Neural cell (in vitro differentiated cells): ENCODE measurements at regions not wholly inside any gene's neighbourhood (a gene's known extent, or its start where the extent isn't known, plus 50 kb on each side); places are given as distances from the start of the nearest gene placed in this dataset.
A peak's percentile ranks its signal among the peaks of the same experiment; 100 is the strongest.

ENCODE experiments used
- H2AFZ ChIP-seq: fragments of 200-600, 300-800 bp; sonication (generic), shearing (Covaris generic); 2 replicates; pipeline ENCODE4 v1.6.0; 2014; ENCODE audit warnings: low read depth, mild to moderate bottlenecking, antibody characterized with exemption, low read length, moderate library complexity
- H3F3A ChIP-seq: fragments of 200-600 bp; shearing (Covaris generic); 2 replicates; pipeline ENCODE4 v1.6.1; 2016; ENCODE audit warnings: mild to moderate bottlenecking, moderate library complexity, mixed read lengths, antibody characterized with exemption, low read length; ENCODE audit not compliant: insufficient read depth, poor library complexity, severe bottlenecking
- H3K27ac ChIP-seq: fragments of 200-600, 300-800 bp; sonication (generic), shearing (Covaris generic); 2 replicates; pipeline ENCODE4 v1.5.1; 2014; ENCODE audit warnings: mild to moderate bottlenecking, low read length, moderate library complexity
- H3K27me3 ChIP-seq: fragments of 300-800, 200-600 bp; sonication (generic), shearing (Covaris generic); 2 replicates; pipeline ENCODE4 v1.6.0; 2014; ENCODE audit warnings: mild to moderate bottlenecking, low read depth, low read length, moderate library complexity; ENCODE audit not compliant: insufficient read depth
- H3K36me3 ChIP-seq: fragments of 300-800, 200-600 bp; sonication (generic), shearing (Covaris generic); 2 replicates; pipeline ENCODE4 v1.5.1; 2014; ENCODE audit warnings: mild to moderate bottlenecking, antibody characterized with exemption, low read length, moderate library complexity; ENCODE audit not compliant: insufficient read depth
- H3K4me2 ChIP-seq: fragments of 300-800, 200-600 bp; sonication (generic), shearing (Covaris generic); 2 replicates; pipeline ENCODE4 v1.6.0; 2014; ENCODE audit warnings: mild to moderate bottlenecking, low read length
- H3K4me3 ChIP-seq: fragments of 300-800, 200-600 bp; sonication (generic), shearing (Covaris generic); 2 replicates; pipeline ENCODE4 v1.5.1; 2014; ENCODE audit warnings: mild to moderate bottlenecking, low read length, moderate library complexity
- H3K79me2 ChIP-seq: fragments of 200-600 bp; shearing (Covaris generic); replicated peaks from 2 replicates; pipeline ENCODE4 v1.6.0; 2014; ENCODE audit warnings: mild to moderate bottlenecking, low read length, moderate library complexity; ENCODE audit not compliant: insufficient read depth
- H3K9ac ChIP-seq: fragments of 300-800, 200-600 bp; sonication (generic), shearing (Covaris generic); 2 replicates; pipeline ENCODE4 v1.6.1; 2016; ENCODE audit warnings: mild to moderate bottlenecking, low read length, mixed read lengths
- H3K9me2 ChIP-seq: fragments of 200-600 bp; shearing (Covaris generic); 2 replicates; pipeline ENCODE4 v1.6.1; 2016; ENCODE audit warnings: mild to moderate bottlenecking, low read length, mixed read lengths; ENCODE audit not compliant: insufficient read depth
- H3K9me3 ChIP-seq: fragments of 200-600, 300-800 bp; sonication (generic), shearing (Covaris generic); 2 replicates; pipeline ENCODE4 v1.6.1; 2016; ENCODE audit warnings: mild to moderate bottlenecking, mixed run types, low read length, moderate library complexity, mixed read lengths
- H4K20me1 ChIP-seq: fragments of 200-600 bp; shearing (Covaris generic); 2 replicates; pipeline ENCODE4 v1.6.1; 2016; ENCODE audit warnings: mild to moderate bottlenecking, mixed run types; ENCODE audit not compliant: insufficient read depth
- EP300 ChIP-seq: fragments of 450-650 bp; conservative IDR thresholded peaks from 2 replicates; pipeline ENCODE4 v1.6.1; 2014; ENCODE audit warnings: antibody characterized with exemption, mild to moderate bottlenecking, moderate library complexity; ENCODE audit not compliant: poor library complexity, severe bottlenecking
- EZH2 ChIP-seq: fragments of 200-600, 300-800 bp; shearing (Covaris generic), sonication (generic); IDR thresholded peaks from 2 replicates; pipeline ENCODE4 v1.6.1; 2014; ENCODE audit warnings: antibody characterized with exemption, low read length, borderline replicate concordance, mild to moderate bottlenecking; ENCODE audit not compliant: insufficient read depth, poor library complexity, severe bottlenecking
- MXI1 ChIP-seq: fragments of 450-650 bp; conservative IDR thresholded peaks from 2 replicates; pipeline ENCODE4 v1.6.1; 2014; ENCODE audit warnings: antibody characterized with exemption, mild to moderate bottlenecking; ENCODE audit not compliant: poor library complexity, severe bottlenecking
- POLR2AphosphoS5 ChIP-seq: IDR thresholded peaks from 2 replicates; pipeline ENCODE4 v1.6.1; 2012
- RAD21 ChIP-seq: fragments of 450-650 bp; conservative IDR thresholded peaks from 2 replicates; pipeline ENCODE4 v1.6.1; 2014; ENCODE audit warnings: antibody characterized with exemption, mild to moderate bottlenecking, moderate library complexity
- SMC3 ChIP-seq: fragments of 450-650 bp; conservative IDR thresholded peaks from 2 replicates; pipeline ENCODE4 v1.6.1; 2014; ENCODE audit warnings: antibody characterized with exemption, mild to moderate bottlenecking, moderate library complexity; ENCODE audit not compliant: poor library complexity
- TAF1 ChIP-seq: IDR thresholded peaks from 2 replicates; pipeline ENCODE4 v1.6.1; 2012; ENCODE audit warnings: low read depth
- TF ChIP-seq, protein P1 (sequence below): IDR thresholded peaks from 2 replicates; pipeline ENCODE4 v1.6.1; 2012; ENCODE audit warnings: borderline replicate concordance
- TF ChIP-seq, protein P2 (sequence below): fragments of 450-650 bp; IDR thresholded peaks from 2 replicates; pipeline ENCODE4 v1.5.1; 2014; ENCODE audit warnings: antibody characterized with exemption, mild to moderate bottlenecking, moderate library complexity; ENCODE audit not compliant: poor library complexity, severe bottlenecking

DNA sequence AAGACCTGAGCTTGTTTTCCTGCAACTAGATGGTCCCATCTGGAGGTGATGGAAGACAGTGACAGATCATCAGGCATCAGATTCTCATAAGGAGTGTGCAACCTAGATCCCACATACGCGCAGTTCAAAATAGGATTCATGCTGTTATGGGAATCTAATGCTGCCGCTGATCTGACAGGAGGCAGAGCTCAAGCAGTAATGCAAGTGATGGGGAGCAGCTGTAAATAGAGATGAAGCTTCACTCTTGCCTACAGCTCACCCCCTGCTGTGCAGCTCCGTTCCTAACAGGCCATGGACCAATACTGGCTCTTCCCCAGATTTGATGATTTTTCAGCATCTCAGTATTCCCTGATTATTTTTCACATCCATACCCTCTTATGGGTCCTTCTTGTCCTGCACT, 208.4 kb upstream of the RXFP2 start:
- Histone ChIP-seq H4K20me1 (no peaks in the 10 kb centered on the region), H3K4me2 (no peak overlapping the region), H3F3A (no peaks in the 10 kb centered on the region), H3K9me3 (no peaks in the 10 kb centered on the region), H2AFZ (no peak overlapping the region), H3K27ac (peak overlapping the region; percentile 28), H3K9ac (no peak overlapping the region), H3K4me3 (no peak overlapping the region), H3K9me2 (no peaks in the 10 kb centered on the region), H3K79me2 (no peaks in the 10 kb centered on the region), H3K36me3 (no peaks in the 10 kb centered on the region), H3K27me3 (no peaks in the 10 kb centered on the region)
- TF ChIP-seq EP300 (peak; percentile 69), POLR2AphosphoS5 (peak; percentile 68), SMC3 (no peak), EZH2 (no peak), MXI1 (no peak), TAF1 (no peak), RAD21 (no peak)
- TF ChIP-seq, protein P1, sequence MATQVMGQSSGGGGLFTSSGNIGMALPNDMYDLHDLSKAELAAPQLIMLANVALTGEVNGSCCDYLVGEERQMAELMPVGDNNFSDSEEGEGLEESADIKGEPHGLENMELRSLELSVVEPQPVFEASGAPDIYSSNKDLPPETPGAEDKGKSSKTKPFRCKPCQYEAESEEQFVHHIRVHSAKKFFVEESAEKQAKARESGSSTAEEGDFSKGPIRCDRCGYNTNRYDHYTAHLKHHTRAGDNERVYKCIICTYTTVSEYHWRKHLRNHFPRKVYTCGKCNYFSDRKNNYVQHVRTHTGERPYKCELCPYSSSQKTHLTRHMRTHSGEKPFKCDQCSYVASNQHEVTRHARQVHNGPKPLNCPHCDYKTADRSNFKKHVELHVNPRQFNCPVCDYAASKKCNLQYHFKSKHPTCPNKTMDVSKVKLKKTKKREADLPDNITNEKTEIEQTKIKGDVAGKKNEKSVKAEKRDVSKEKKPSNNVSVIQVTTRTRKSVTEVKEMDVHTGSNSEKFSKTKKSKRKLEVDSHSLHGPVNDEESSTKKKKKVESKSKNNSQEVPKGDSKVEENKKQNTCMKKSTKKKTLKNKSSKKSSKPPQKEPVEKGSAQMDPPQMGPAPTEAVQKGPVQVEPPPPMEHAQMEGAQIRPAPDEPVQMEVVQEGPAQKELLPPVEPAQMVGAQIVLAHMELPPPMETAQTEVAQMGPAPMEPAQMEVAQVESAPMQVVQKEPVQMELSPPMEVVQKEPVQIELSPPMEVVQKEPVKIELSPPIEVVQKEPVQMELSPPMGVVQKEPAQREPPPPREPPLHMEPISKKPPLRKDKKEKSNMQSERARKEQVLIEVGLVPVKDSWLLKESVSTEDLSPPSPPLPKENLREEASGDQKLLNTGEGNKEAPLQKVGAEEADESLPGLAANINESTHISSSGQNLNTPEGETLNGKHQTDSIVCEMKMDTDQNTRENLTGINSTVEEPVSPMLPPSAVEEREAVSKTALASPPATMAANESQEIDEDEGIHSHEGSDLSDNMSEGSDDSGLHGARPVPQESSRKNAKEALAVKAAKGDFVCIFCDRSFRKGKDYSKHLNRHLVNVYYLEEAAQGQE: no peak
- TF ChIP-seq, protein P2, sequence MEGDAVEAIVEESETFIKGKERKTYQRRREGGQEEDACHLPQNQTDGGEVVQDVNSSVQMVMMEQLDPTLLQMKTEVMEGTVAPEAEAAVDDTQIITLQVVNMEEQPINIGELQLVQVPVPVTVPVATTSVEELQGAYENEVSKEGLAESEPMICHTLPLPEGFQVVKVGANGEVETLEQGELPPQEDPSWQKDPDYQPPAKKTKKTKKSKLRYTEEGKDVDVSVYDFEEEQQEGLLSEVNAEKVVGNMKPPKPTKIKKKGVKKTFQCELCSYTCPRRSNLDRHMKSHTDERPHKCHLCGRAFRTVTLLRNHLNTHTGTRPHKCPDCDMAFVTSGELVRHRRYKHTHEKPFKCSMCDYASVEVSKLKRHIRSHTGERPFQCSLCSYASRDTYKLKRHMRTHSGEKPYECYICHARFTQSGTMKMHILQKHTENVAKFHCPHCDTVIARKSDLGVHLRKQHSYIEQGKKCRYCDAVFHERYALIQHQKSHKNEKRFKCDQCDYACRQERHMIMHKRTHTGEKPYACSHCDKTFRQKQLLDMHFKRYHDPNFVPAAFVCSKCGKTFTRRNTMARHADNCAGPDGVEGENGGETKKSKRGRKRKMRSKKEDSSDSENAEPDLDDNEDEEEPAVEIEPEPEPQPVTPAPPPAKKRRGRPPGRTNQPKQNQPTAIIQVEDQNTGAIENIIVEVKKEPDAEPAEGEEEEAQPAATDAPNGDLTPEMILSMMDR: peak; percentile 11

- Histone ChIP-seq H3K4me2 (no peak overlapping the region), H3K79me2 (no peaks in the 10 kb centered on the region), H3K9ac (no peak overlapping the region), H3K9me2 (no peaks in the 10 kb centered on the region), H3K27ac (no peak overlapping the region), H3K27me3 (no peaks in the 10 kb centered on the region), H4K20me1 (no peaks in the 10 kb centered on the region), H3K9me3 (no peaks in the 10 kb centered on the region), H2AFZ (no peak overlapping the region), H3K4me3 (no peak overlapping the region), H3K36me3 (no peaks in the 10 kb centered on the region), H3F3A (no peaks in the 10 kb centered on the region)
- TF ChIP-seq MXI1 (no peak), EZH2 (no peak), POLR2AphosphoS5 (no peak), SMC3 (no peak), EP300 (no peak), RAD21 (no peak), TAF1 (no peak)
- TF ChIP-seq, protein P2: no peak
- TF ChIP-seq, protein P1: no peak
Measured at GRCh38 chr13:31537052-31537451, 202.3 kb upstream of the RXFP2 start.
